ENCODE measurements at regions not wholly inside any gene's neighbourhood (a gene's known extent, or its start where the extent isn't known, plus 50 kb on each side); places are given as distances from the start of the nearest gene placed in this dataset.

DNA sequence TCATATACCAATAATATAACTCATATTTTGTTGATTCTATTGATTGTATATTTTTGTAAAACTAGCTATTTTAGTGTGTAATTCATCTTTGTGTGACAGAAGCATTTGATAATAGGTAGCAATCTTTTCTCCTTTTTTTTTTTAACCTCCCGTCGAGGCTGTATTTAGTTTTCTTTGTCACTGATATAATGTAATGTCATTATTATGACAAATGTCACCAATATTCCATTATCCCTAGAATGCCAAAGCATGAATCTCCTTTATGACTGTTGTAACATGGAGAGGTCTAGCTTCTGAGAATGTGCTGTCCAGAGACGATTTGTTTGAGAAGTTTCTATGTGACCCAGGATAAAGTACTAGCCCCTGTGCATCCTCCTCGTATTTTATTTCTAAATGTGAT is 639.0 kb upstream of the ATXN7L3B start:
- intact Hi-C loops (cut with DNase I), result no loop called here
- no peaks in the 10 kb centered on the region for H3K9me3 ChIP-seq
- no peaks in the 10 kb centered on the region for H3K36me3 ChIP-seq
- ATAC-seq, result no peak
- no peaks in the 10 kb centered on the region for H3K4me1 ChIP-seq
- H3K27ac ChIP-seq, result no peak overlapping the region
- no peaks in the 10 kb centered on the region for H3K27me3 ChIP-seq
- H3K4me3 ChIP-seq, result no peak overlapping the region
- TF ChIP-seq POLR2A (IDR thresholded peaks at IDR 0.05), result no peak
- TF ChIP-seq, protein P1, sequence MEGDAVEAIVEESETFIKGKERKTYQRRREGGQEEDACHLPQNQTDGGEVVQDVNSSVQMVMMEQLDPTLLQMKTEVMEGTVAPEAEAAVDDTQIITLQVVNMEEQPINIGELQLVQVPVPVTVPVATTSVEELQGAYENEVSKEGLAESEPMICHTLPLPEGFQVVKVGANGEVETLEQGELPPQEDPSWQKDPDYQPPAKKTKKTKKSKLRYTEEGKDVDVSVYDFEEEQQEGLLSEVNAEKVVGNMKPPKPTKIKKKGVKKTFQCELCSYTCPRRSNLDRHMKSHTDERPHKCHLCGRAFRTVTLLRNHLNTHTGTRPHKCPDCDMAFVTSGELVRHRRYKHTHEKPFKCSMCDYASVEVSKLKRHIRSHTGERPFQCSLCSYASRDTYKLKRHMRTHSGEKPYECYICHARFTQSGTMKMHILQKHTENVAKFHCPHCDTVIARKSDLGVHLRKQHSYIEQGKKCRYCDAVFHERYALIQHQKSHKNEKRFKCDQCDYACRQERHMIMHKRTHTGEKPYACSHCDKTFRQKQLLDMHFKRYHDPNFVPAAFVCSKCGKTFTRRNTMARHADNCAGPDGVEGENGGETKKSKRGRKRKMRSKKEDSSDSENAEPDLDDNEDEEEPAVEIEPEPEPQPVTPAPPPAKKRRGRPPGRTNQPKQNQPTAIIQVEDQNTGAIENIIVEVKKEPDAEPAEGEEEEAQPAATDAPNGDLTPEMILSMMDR (IDR thresholded peaks at IDR 0.05), result no peak
- DNase-seq, result no peak
- 60% methylated on average over 4 of the region's 4 CpGs for WGBS (ENCODE audit: insufficient coverage, low coverage, low lambda C conversion rate, missing lambda C conversion rate)

DNA sequence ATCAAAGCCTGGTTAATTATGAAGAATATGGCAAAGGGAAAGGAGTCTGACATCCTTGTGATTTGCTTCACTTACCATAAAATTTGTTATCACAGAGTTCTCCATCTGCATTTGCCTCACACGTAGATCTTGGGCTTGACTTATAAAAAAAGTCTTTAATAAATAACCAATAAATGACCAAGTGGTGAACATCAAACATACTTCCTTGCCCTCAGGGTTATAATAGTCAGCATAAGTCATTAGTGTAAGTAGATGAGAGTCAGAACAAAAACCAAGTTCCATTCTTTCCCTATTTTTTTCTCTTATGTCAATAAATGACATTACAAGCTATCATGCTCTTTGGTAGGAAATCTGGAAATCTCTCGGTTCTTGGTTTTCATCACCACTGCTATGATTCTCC is 635.4 kb upstream of the ATXN7L3B start:
- TF ChIP-seq, protein P1 (IDR thresholded peaks at IDR 0.05), result no peak
- TF ChIP-seq POLR2A (IDR thresholded peaks at IDR 0.05), result no peak
- WGBS (ENCODE audit: insufficient coverage, low coverage, low lambda C conversion rate, missing lambda C conversion rate), result 63% methylated on average over 2 of the region's 2 CpGs
- H3K4me1 ChIP-seq, result no peaks in the 10 kb centered on the region
- DNase-seq, result no peak
- no peaks in the 10 kb centered on the region for H3K9me3 ChIP-seq
- intact Hi-C loops (cut with DNase I), result no loop called here
- H3K27me3 ChIP-seq, result no peaks in the 10 kb centered on the region
- no peaks in the 10 kb centered on the region for H3K36me3 ChIP-seq
- no peak overlapping the region for H3K27ac ChIP-seq
- no peak for ATAC-seq
- H3K4me3 ChIP-seq, result no peak overlapping the region

DNA sequence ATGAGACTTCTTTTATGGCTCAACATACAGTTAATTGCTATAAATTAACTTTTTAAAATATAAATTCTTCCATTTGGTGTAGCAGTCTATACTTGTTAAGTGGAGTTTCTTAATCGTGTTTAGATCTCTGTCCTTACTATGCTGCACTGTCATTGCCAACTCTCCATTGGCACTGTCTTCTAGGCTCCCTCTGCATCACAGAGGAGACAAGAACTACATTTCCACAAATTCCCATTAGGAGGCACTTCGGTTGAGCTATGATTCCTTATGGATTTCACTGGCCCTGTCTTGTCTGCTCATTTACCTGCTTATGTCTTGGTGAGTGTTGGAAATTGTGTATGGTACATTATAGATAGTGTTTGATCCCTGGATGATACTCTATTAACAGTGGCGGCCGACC is 630.9 kb upstream of the ATXN7L3B start:
- Histone ChIP-seq H3K9me3 (no peaks in the 10 kb centered on the region), H3K27me3 (no peaks in the 10 kb centered on the region), H3K36me3 (no peaks in the 10 kb centered on the region), H3K27ac (no peak overlapping the region), H3K4me3 (no peak overlapping the region), H3K4me1 (no peaks in the 10 kb centered on the region)
- intact Hi-C loops (cut with DNase I), result no loop called here
- 65% methylated on average over 4 of the region's 4 CpGs for WGBS (ENCODE audit: insufficient coverage, low coverage, low lambda C conversion rate, missing lambda C conversion rate)
- no peak for DNase-seq
- TF ChIP-seq, protein P1 (IDR thresholded peaks at IDR 0.05), result no peak
- no peak for TF ChIP-seq POLR2A (IDR thresholded peaks at IDR 0.05)
- ATAC-seq, result no peak

DNA sequence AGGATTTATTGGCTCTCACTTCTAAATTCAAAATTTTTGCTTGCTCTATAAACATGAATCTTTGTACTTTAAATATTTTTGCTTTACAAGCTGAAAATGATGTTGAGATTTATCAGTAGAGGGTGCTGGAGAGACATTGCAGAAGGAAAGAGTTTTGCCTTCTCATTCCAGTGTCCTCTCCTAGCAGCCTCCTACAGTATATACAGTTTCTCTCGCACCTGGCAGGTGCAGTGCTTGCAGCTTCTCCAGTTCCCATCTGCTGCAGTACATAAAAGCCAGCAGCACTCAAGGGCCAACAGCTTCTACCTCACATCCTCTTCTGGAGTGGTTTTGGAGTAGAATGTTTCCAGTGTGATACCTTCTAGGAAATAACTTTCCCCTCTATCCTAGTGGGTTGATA is 601.8 kb upstream of the ATXN7L3B start:
- Histone ChIP-seq H3K36me3 (no peaks in the 10 kb centered on the region), H3K9me3 (no peaks in the 10 kb centered on the region), H3K4me1 (no peaks in the 10 kb centered on the region), H3K27ac (no peak overlapping the region), H3K4me3 (no peak overlapping the region), H3K27me3 (no peaks in the 10 kb centered on the region)
- intact Hi-C loops (cut with DNase I), result no loop called here
- TF ChIP-seq, protein P1 (IDR thresholded peaks at IDR 0.05), result peak in 3 of 4 donors; percentile 18 to 32 (median 18)
- no peak for TF ChIP-seq POLR2A (IDR thresholded peaks at IDR 0.05)
- WGBS (ENCODE audit: insufficient coverage, low coverage, low lambda C conversion rate, missing lambda C conversion rate), result no CpG with 5 or more reads among the region's 1 CpG
- ATAC-seq (peak; percentile 25 to 48 (median 43)), DNase-seq (no peak)
